ENCODE measurements at regions not wholly inside any gene's neighbourhood (a gene's known extent, or its start where the extent isn't known, plus 50 kb on each side); places are given as distances from the start of the nearest gene placed in this dataset.

DNA sequence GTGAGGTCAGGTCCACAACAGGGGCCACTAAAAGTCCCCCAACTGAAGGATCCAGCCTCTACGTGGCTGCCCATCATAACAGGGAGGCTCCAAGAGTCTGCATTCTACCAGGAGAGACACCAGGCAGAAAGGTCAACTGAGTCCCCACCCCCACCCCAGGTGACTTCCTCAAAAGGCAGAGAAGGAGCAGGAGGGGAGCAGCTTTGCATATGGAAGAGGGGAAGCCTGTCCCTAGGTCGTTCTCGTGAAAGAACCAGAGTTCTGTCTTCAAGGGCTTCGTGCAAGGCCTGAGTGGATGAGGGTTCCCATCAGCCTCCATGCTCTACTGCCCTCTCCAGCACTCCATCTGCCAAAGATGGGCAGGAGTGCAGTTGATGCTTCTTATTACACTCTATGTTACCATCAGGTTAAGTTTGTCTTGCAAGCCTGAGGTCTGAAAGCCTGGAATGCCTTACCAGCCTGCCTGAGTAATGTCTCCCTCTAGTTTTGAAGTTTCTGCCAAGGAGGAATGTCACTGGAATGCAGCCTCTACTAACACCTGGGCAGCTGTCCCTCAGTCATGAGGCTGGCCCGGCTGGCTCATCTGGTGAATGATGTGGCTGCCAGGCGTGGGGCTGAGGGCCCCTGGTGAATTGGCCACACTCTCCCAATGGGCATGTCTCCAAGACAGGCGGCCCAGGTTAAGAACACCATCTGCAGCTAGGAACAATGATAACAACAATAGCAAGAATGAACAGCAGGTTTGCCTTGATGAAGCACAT is 54.3 kb upstream of the SMNDC1 start:
- TF ChIP-seq, protein P1, sequence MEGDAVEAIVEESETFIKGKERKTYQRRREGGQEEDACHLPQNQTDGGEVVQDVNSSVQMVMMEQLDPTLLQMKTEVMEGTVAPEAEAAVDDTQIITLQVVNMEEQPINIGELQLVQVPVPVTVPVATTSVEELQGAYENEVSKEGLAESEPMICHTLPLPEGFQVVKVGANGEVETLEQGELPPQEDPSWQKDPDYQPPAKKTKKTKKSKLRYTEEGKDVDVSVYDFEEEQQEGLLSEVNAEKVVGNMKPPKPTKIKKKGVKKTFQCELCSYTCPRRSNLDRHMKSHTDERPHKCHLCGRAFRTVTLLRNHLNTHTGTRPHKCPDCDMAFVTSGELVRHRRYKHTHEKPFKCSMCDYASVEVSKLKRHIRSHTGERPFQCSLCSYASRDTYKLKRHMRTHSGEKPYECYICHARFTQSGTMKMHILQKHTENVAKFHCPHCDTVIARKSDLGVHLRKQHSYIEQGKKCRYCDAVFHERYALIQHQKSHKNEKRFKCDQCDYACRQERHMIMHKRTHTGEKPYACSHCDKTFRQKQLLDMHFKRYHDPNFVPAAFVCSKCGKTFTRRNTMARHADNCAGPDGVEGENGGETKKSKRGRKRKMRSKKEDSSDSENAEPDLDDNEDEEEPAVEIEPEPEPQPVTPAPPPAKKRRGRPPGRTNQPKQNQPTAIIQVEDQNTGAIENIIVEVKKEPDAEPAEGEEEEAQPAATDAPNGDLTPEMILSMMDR (IDR thresholded peaks at IDR 0.05; ENCODE audit: low read depth, low read length) = no peak
- H3K4me3 ChIP-seq (ENCODE audit: low read depth, low read length) = no peak overlapping the region

DNA sequence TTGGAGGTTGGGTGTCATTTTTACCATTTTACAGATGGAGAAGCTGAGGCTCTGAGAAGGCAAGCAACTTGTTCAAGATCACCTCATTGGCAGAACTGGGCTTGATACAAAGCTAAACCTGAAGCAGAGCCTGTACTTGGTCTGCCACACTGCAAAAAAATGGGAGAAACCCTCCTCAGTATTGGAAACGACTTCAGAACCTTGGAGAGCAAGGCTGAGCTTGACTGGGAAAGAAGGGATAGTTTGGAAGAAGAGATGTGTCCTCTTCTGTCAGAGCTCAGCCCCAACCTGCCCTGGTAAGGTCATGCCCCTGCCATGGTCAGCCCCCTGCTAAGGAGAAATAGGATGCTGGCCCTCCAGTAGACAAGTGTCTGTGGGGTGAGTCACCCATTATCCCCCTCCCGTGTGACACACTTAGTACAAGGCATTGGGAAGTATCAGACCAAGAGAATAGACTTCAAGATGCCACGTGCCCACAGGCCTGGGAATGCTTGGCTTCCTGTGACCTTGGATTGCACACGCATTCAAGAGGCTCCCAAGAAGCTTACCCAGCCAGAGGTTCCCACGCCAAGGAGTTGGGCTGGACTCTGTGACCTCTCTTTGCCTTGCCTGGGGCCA is 56.2 kb upstream of the SMNDC1 start:
- TF ChIP-seq, protein P1 (IDR thresholded peaks at IDR 0.05; ENCODE audit: low read depth, low read length) = no peak
- no peak overlapping the region for H3K4me3 ChIP-seq (ENCODE audit: low read depth, low read length)

DNA sequence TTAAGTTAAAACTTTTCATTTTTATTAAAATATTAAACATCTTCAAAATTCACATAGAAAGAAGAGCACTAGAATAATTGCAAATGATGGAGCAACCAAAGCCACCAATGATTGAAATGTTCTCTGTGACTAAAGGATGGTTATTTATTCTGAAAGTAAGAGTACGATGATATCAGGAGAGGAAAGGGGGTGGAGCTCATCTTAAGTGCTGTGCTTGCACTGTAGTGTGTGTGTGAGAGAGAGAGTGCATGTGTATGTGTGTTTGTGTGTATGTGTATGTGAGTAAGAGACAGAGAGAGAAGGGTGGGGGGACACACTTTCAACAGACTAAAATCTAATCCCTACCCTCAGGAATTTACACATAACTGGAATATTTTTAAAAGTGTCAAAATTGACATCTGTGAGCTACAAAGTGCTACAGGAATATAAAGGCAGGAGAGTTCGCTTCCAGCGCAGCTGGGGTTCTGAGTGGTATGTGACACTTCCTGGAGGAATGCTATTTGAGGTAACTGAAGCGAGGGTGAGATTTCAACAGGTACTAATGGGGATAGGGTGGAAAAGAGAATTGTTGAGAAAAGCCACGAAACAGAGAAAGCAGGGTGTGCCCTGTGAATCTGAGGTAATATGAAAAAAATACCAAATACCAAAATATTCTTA is 57.2 kb upstream of the SMNDC1 start:
- H3K4me3 ChIP-seq (ENCODE audit: low read depth, low read length) = no peak overlapping the region
- TF ChIP-seq, protein P1 (IDR thresholded peaks at IDR 0.05; ENCODE audit: low read depth, low read length) = no peak

DNA sequence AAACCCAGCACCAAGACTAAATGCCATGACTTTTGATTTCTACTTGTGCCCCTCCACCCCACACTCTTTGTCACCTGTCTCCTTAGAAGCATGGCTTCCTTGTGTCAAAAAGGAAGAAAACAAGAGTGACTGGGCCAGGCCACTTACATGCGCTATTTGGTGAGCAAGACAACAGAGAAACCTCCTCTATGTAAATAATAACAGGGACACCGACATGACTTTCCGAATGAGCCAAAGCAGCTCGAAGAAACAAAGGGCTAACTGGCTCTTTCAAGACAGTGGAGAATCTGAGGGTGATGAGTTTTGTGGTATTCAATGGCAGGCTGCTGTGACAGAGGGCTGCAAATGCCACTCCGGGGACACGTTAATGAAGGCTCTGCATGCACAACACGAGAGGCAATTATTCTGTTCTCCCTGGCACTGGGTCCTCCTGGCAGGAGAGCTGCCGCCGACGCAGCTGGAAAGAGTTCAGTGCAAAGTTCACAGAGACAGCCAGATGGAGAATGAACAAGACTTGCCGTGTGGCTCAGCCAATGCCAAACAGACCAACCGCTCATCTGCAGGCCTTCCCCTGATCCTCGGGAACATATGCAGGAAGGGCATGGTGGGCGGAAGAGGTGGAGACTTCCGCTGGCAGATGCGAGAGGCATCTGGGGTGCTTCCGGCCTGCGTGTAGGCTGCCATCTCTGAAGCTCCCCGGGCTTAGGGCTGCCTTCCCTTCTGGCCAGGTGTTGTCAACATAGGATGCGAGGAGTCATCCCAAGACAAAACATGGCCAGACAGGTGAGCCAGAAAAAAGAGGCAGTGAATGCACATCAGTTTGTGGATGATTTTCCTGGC is 59.1 kb upstream of the SMNDC1 start:
- TF ChIP-seq, protein P1 (IDR thresholded peaks at IDR 0.05; ENCODE audit: low read depth, low read length) = no peak
- no peak overlapping the region for H3K4me3 ChIP-seq (ENCODE audit: low read depth, low read length)

DNA sequence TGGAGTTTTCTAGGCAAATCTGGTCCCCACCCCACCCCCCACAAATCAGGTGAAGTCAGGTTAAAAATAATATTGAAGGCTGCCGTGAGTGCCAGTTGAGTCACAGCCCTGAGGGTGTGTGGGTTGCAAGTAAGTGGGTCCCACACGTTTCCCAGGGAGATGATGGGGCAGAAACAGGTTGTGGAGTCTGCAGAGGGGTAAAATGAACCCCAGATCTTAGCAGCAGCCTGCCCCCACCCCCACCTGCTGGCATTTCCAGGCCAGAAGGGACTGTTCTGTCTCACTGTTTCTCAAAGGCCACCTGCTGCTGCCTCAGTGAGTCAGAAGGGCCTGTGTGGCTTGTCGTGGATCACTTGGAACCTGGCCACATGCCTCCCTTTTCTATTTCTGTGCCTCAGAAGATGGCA is 59.8 kb upstream of the SMNDC1 start:
- no peak overlapping the region for H3K4me3 ChIP-seq (ENCODE audit: low read depth, low read length)
- TF ChIP-seq, protein P1 (IDR thresholded peaks at IDR 0.05; ENCODE audit: low read depth, low read length) = no peak

DNA sequence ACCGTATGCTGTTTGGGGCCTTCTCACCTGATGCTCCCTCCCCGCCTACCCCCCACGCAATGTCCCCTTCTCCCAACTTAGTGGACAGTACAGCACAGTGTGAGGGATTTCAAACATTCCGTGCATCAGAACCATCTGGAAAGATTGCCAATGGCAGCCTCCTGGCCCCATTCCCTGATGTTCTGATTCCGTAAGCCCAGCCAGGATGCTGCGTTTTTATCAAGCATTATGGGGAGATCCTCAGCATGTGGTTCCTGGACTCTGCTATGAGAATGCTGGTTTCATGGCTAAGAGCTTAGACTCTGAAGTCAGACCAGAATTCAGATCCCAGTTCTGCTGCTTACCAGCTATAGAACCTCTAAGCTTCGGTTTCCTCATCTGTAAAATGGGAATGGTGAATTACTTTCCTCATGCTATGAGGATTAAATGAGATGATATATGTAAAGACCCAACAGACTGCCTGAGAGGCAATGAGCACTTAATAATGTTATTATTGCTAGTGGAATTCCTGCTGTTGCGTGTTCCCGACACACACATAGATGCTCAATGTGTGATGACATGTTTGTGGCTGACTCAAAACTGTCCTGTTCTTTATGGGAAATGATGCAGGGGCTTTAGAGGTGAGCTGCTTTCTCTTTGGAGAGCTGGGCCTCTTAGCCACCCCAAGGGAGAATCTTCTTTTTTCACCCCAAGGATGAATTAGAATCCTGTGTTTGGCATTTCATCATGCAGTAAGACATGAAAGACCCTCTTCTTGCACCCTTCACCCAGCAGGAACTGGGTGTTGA is 60.8 kb upstream of the SMNDC1 start:
- TF ChIP-seq, protein P1 (IDR thresholded peaks at IDR 0.05; ENCODE audit: low read depth, low read length) = no peak
- H3K4me3 ChIP-seq (ENCODE audit: low read depth, low read length) = no peak overlapping the region

All from WI38 (cell line).